ENCODE measurements at regions not wholly inside any gene's neighbourhood (a gene's known extent, or its start where the extent isn't known, plus 50 kb on each side); places are given as distances from the start of the nearest gene placed in this dataset.

GRCh38 chr1:244118109-244118761, 67.2 kb downstream of the ZBTB18 start:
- 84% methylated on average over 16 of the region's 16 CpGs for WGBS (ENCODE audit: insufficient coverage)
- no peaks in the 10 kb centered on the region for H3K9me3 ChIP-seq (ENCODE audit: control insufficient read depth, insufficient read depth, low read length)
- no peak overlapping the region for H3K27ac ChIP-seq (ENCODE audit: low read length)
- H3K27me3 ChIP-seq (ENCODE audit: control insufficient read depth, insufficient read depth, low read length) = no peaks in the 10 kb centered on the region
- no peak overlapping the region for H3K27ac Mint-ChIP-seq
- no peaks in the 10 kb centered on the region for H3K4me1 Mint-ChIP-seq
- H3K4me3 Mint-ChIP-seq = no peak overlapping the region
- no peak for ATAC-seq
- H3K27me3 Mint-ChIP-seq (ENCODE audit: low read depth in 2 of 2) = peaks cover 25 to 63% of the 10 kb centered on the region in 2 donors
- no peaks in the 10 kb centered on the region for H3K36me3 ChIP-seq (ENCODE audit: control insufficient read depth, insufficient read depth, low read length)
- H3K36me3 Mint-ChIP-seq = no peaks in the 10 kb centered on the region
- H3K4me1 ChIP-seq (ENCODE audit: control insufficient read depth, insufficient read depth, low read length) = no peaks in the 10 kb centered on the region
- no peak for TF ChIP-seq CTCF (IDR thresholded peaks at IDR 0.05)
- no peak overlapping the region for H3K4me3 ChIP-seq (ENCODE audit: low read length)
- intact Hi-C loops (cut with micrococcal nuclease) = no loop called here
- no peaks in the 10 kb centered on the region for H3K9me3 Mint-ChIP-seq
- DNase-seq = no peak

- ATAC-seq = no peak
- Histone ChIP-seq H3K4me3 (ENCODE audit: low read length) (no peak overlapping the region), H3K36me3 (ENCODE audit: control insufficient read depth, insufficient read depth, low read length) (no peaks in the 10 kb centered on the region), H3K9me3 (ENCODE audit: control insufficient read depth, insufficient read depth, low read length) (no peaks in the 10 kb centered on the region), H3K4me1 (ENCODE audit: control insufficient read depth, insufficient read depth, low read length) (no peaks in the 10 kb centered on the region), H3K27me3 (ENCODE audit: control insufficient read depth, insufficient read depth, low read length) (no peaks in the 10 kb centered on the region), H3K27ac (ENCODE audit: low read length) (no peak overlapping the region)
- Mint-ChIP-seq H3K9me3 (no peaks in the 10 kb centered on the region), H3K4me1 (peaks cover 8 to 11% of the 10 kb centered on the region in 2 donors), H3K27ac (no peak overlapping the region), H3K36me3 (no peaks in the 10 kb centered on the region), H3K4me3 (no peak overlapping the region), H3K27me3 (ENCODE audit: low read depth in 2 of 2) (peaks cover 24 to 27% of the 10 kb centered on the region in 2 donors)
- intact Hi-C loops (cut with micrococcal nuclease) = no loop called here
- DNase-seq = no peak
- WGBS (ENCODE audit: insufficient coverage) = 88% methylated on average over 4 of the region's 6 CpGs
- no peak for TF ChIP-seq CTCF (IDR thresholded peaks at IDR 0.05)
Observed at GRCh38 chr1:244128591-244129383, 77.7 kb downstream of the ZBTB18 start.

- no peak for ATAC-seq
- Mint-ChIP-seq H3K9me3 (no peaks in the 10 kb centered on the region), H3K4me1 (peaks cover 11 to 13% of the 10 kb centered on the region in 2 donors), H3K27me3 (ENCODE audit: low read depth in 2 of 2) (peaks cover 19 to 46% of the 10 kb centered on the region in 2 donors), H3K27ac (no peak overlapping the region), H3K36me3 (no peaks in the 10 kb centered on the region), H3K4me3 (peak overlapping the region; percentile 68)
- 25% methylated on average over 2 of the region's 2 CpGs for WGBS (ENCODE audit: insufficient coverage)
- no peaks in the 10 kb centered on the region for H3K27me3 ChIP-seq (ENCODE audit: control insufficient read depth, insufficient read depth, low read length)
- no peaks in the 10 kb centered on the region for H3K9me3 ChIP-seq (ENCODE audit: control insufficient read depth, insufficient read depth, low read length)
- DNase-seq = no peak
- no peak overlapping the region for H3K27ac ChIP-seq (ENCODE audit: low read length)
- intact Hi-C loops (cut with micrococcal nuclease) = no loop called here
- no peak overlapping the region for H3K4me3 ChIP-seq (ENCODE audit: low read length)
- TF ChIP-seq CTCF (IDR thresholded peaks at IDR 0.05) = no peak
- H3K4me1 ChIP-seq (ENCODE audit: control insufficient read depth, insufficient read depth, low read length) = no peaks in the 10 kb centered on the region
- H3K36me3 ChIP-seq (ENCODE audit: control insufficient read depth, insufficient read depth, low read length) = no peaks in the 10 kb centered on the region
Observed at GRCh38 chr1:244137276-244137675, 86.2 kb downstream of the ZBTB18 start.

Measured in natural killer cell (primary cell).